Activated CD8-positive, alpha-beta T cell treated with anti-CD3 and anti-CD28 coated beads for 36 hours (primary cell): ENCODE measurements at regions not wholly inside any gene's neighbourhood (a gene's known extent, or its start where the extent isn't known, plus 50 kb on each side); places are given as distances from the start of the nearest gene placed in this dataset.

Source experiments
- ATAC-seq: fragments of 200-7000 bp; cut with Tn5 transposase; one replicate; pipeline ENCODE4 v1.10.0; 2021; ENCODE audit warnings: mild to moderate bottlenecking, moderate library complexity
- CTCF ChIA-PET: fragments of 350-600 bp; sonication (Branson Sonifier 250); formaldehyde crosslinking; loops from one replicate; lab custom pipeline; 2021; ENCODE audit warnings: antibody characterized with exemption; lab: Charles Lee
- POLR2A ChIA-PET: fragments of 350-600 bp; sonication (Branson Sonifier 250); formaldehyde crosslinking; loops from one replicate; lab custom pipeline; 2021; ENCODE audit warnings: antibody characterized with exemption; lab: Charles Lee
- DNase-seq: peaks from one replicate; pipeline ENCODE4 v3.0.0-alpha.2; 2020
- H3K27ac Mint-ChIP-seq: one replicate; pipeline ENCODE4 v1.8.0; 2021; ENCODE audit warnings: mild to moderate bottlenecking, mixed read lengths
- H3K27me3 Mint-ChIP-seq: one replicate; pipeline ENCODE4 v1.8.0; 2021; ENCODE audit warnings: mixed read lengths
- H3K36me3 Mint-ChIP-seq: one replicate; pipeline ENCODE4 v1.8.0; 2021; ENCODE audit warnings: low read depth, mixed read lengths
- H3K4me1 Mint-ChIP-seq: one replicate; pipeline ENCODE4 v1.8.0; 2021; ENCODE audit warnings: low read depth, mixed read lengths
- H3K4me3 Mint-ChIP-seq: one replicate; pipeline ENCODE4 v1.8.0; 2021; ENCODE audit warnings: mild to moderate bottlenecking, moderate library complexity, mixed read lengths
- H3K9me3 Mint-ChIP-seq: one replicate; pipeline ENCODE4 v1.8.0; 2021; ENCODE audit warnings: mixed read lengths
- intact Hi-C: fragments of 100-400 bp; cut with micrococcal nuclease; formaldehyde crosslinking; loops from one replicate; pipeline ENCODE4 v1.10.0; 2022
- TF ChIP-seq, protein P1 (sequence below): fragments of 200-600 bp; IDR thresholded peaks from one replicate; pipeline ENCODE4 v1.8.0; 2022; ENCODE audit warnings: antibody characterized with exemption, mild to moderate bottlenecking

GRCh38 chr3:86748015-86748414 is 242.9 kb downstream of the VGLL3 start:
- no peak overlapping the region for H3K27ac Mint-ChIP-seq
- no peaks in the 10 kb centered on the region for H3K36me3 Mint-ChIP-seq
- intact Hi-C loops, result no loop called here
- TF ChIP-seq, protein P1, sequence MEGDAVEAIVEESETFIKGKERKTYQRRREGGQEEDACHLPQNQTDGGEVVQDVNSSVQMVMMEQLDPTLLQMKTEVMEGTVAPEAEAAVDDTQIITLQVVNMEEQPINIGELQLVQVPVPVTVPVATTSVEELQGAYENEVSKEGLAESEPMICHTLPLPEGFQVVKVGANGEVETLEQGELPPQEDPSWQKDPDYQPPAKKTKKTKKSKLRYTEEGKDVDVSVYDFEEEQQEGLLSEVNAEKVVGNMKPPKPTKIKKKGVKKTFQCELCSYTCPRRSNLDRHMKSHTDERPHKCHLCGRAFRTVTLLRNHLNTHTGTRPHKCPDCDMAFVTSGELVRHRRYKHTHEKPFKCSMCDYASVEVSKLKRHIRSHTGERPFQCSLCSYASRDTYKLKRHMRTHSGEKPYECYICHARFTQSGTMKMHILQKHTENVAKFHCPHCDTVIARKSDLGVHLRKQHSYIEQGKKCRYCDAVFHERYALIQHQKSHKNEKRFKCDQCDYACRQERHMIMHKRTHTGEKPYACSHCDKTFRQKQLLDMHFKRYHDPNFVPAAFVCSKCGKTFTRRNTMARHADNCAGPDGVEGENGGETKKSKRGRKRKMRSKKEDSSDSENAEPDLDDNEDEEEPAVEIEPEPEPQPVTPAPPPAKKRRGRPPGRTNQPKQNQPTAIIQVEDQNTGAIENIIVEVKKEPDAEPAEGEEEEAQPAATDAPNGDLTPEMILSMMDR, result no peak
- CTCF ChIA-PET, result no interaction called here
- H3K9me3 Mint-ChIP-seq, result peaks cover 2% of the 10 kb centered on the region
- H3K4me3 Mint-ChIP-seq, result no peak overlapping the region
- no peaks in the 10 kb centered on the region for H3K27me3 Mint-ChIP-seq
- POLR2A ChIA-PET, result no interaction called here
- DNase-seq, result no peak
- no peak for ATAC-seq
- no peaks in the 10 kb centered on the region for H3K4me1 Mint-ChIP-seq

DNA sequence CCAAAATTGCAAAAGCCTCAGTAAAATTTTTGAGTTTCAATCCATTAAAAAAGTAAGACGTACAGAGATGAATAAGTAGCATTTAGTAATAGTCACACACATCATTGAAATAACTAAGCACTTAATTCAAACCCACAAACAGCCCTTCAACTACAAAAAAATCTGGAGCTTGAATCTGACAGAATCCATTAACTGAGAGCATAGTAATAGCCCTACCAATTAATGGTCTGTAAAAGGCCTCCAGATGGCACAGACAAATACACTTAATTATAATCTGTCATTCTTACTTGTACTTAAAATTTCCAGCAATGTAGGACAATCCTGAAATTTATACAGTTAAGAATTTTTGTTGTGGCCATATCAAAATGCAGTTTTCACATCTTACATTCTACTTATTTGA is 246.9 kb downstream of the VGLL3 start:
- TF ChIP-seq, protein P1, result no peak
- no peaks in the 10 kb centered on the region for H3K4me1 Mint-ChIP-seq
- H3K4me3 Mint-ChIP-seq, result no peak overlapping the region
- no peaks in the 10 kb centered on the region for H3K27me3 Mint-ChIP-seq
- intact Hi-C loops, result no loop called here
- POLR2A ChIA-PET, result no interaction called here
- H3K36me3 Mint-ChIP-seq, result no peaks in the 10 kb centered on the region
- CTCF ChIA-PET, result no interaction called here
- H3K9me3 Mint-ChIP-seq, result peaks cover 2% of the 10 kb centered on the region
- no peak for DNase-seq
- H3K27ac Mint-ChIP-seq, result no peak overlapping the region
- no peak for ATAC-seq

- H3K36me3 Mint-ChIP-seq, result no peaks in the 10 kb centered on the region
- DNase-seq (no peak), ATAC-seq (no peak)
- intact Hi-C loops, result no loop called here
- H3K4me1 Mint-ChIP-seq, result no peaks in the 10 kb centered on the region
- H3K4me3 Mint-ChIP-seq, result no peak overlapping the region
- POLR2A ChIA-PET, result no interaction called here
- no peaks in the 10 kb centered on the region for H3K27me3 Mint-ChIP-seq
- peaks cover 2% of the 10 kb centered on the region for H3K9me3 Mint-ChIP-seq
- CTCF ChIA-PET, result no interaction called here
- TF ChIP-seq, protein P1, result no peak
- H3K27ac Mint-ChIP-seq, result no peak overlapping the region
Measured at GRCh38 chr3:86743233-86743632, 247.7 kb downstream of the VGLL3 start.

DNA sequence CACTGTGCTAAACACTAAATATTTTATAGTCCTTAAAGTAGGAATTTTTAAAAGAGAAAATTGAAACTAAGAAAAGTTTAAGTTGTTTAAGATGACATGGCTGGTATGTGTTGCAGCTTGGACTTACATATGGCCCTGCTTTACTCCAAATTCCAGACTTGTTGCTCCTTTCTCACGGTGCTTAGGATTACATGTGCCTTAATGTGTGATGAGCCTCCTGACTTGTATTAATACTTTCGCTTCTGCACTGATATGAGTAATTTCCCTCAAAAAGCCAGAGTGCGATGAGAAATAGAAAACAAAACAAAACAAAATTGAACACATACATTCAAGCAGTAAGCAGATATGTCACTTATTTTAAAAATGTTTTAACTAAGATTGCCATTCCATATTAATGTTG is 250.2 kb downstream of the VGLL3 start:
- ChIA-PET CTCF (no interaction called here), POLR2A (no interaction called here)
- intact Hi-C loops, result no loop called here
- TF ChIP-seq, protein P1, result no peak
- Mint-ChIP-seq H3K4me1 (no peaks in the 10 kb centered on the region), H3K4me3 (no peak overlapping the region), H3K27me3 (no peaks in the 10 kb centered on the region), H3K27ac (no peak overlapping the region), H3K36me3 (no peaks in the 10 kb centered on the region), H3K9me3 (peaks cover 2% of the 10 kb centered on the region)
- no peak for ATAC-seq
- DNase-seq, result no peak

GRCh38 chr3:86739244-86739643 is 251.7 kb downstream of the VGLL3 start:
- Mint-ChIP-seq H3K4me3 (no peak overlapping the region), H3K27ac (no peak overlapping the region), H3K27me3 (no peaks in the 10 kb centered on the region), H3K4me1 (no peaks in the 10 kb centered on the region), H3K9me3 (no peaks in the 10 kb centered on the region), H3K36me3 (no peaks in the 10 kb centered on the region)
- ChIA-PET CTCF (no interaction called here), POLR2A (no interaction called here)
- intact Hi-C loops, result no loop called here
- no peak for ATAC-seq
- TF ChIP-seq, protein P1, result no peak
- DNase-seq, result no peak
